ENCODE measurements at regions not wholly inside any gene's neighbourhood (a gene's known extent, or its start where the extent isn't known, plus 50 kb on each side); places are given as distances from the start of the nearest gene placed in this dataset.

DNA sequence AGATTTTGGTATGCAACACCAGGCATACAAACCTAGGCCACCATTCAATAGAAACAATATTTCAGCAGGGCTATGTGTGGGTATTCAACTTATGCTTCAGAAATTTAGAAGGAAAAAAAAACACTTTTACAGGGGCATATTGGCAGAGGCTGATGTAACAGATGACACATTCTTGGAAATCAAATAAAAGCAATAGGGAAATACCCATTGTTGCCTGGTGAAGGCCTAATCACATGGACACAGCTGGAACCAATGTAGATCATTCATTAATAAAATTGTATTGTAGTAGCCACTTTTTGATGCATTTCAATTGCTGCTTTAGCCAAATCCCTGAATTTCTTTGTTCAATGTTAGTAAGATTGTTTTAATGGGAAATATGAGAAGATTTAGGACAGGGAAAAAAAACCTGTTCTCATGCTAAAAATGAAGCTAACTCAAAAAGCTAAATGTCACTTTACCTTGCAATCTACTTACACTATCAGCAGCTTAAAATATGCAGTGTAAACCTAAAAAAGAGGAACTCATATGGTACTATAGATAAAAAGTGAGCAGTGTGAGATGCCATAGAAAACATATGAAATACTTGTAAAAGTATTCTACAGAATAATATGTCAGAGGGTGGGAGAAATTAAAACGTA lies 289.4 kb downstream of the ZEB2 start:
- ATAC-seq, result no peak
- TF ChIP-seq ESRRG (CRISPR knock-in tag; IDR thresholded peaks at IDR 0.05) (no peak), ZC3H10 (CRISPR knock-in tag; IDR thresholded peaks at IDR 0.05) (no peak), TCF4 (CRISPR knock-in tag; IDR thresholded peaks at IDR 0.05; ENCODE audit: borderline replicate concordance) (no peak)

GRCh38 chr2:144230033-144230432 lies 289.9 kb downstream of the ZEB2 start:
- TF ChIP-seq, protein P1, sequence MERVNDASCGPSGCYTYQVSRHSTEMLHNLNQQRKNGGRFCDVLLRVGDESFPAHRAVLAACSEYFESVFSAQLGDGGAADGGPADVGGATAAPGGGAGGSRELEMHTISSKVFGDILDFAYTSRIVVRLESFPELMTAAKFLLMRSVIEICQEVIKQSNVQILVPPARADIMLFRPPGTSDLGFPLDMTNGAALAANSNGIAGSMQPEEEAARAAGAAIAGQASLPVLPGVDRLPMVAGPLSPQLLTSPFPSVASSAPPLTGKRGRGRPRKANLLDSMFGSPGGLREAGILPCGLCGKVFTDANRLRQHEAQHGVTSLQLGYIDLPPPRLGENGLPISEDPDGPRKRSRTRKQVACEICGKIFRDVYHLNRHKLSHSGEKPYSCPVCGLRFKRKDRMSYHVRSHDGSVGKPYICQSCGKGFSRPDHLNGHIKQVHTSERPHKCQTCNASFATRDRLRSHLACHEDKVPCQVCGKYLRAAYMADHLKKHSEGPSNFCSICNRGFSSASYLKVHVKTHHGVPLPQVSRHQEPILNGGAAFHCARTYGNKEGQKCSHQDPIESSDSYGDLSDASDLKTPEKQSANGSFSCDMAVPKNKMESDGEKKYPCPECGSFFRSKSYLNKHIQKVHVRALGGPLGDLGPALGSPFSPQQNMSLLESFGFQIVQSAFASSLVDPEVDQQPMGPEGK (CRISPR knock-in tag; IDR thresholded peaks at IDR 0.05; ENCODE audit: borderline replicate concordance), result no peak
- TF ChIP-seq TOX (CRISPR knock-in tag; IDR thresholded peaks at IDR 0.05; ENCODE audit: borderline replicate concordance), result no peak
- no peak for TF ChIP-seq BACH2 (CRISPR knock-in tag; IDR thresholded peaks at IDR 0.05; ENCODE audit: borderline replicate concordance)
- TF ChIP-seq ZNF8 (CRISPR knock-in tag; IDR thresholded peaks at IDR 0.05), result no peak
- no peak for TF ChIP-seq TCF4 (CRISPR knock-in tag; IDR thresholded peaks at IDR 0.05; ENCODE audit: borderline replicate concordance)
- TF ChIP-seq ZC3H10 (CRISPR knock-in tag; IDR thresholded peaks at IDR 0.05), result no peak
- no peak for TF ChIP-seq CSDC2 (CRISPR knock-in tag; IDR thresholded peaks at IDR 0.05)
- no peak for TF ChIP-seq ARNTL (CRISPR knock-in tag; IDR thresholded peaks at IDR 0.05; ENCODE audit: borderline replicate concordance, low read depth)
- no peak for ATAC-seq

- ATAC-seq, result no peak
- TF ChIP-seq ZFP3 (CRISPR knock-in tag; IDR thresholded peaks at IDR 0.05) (no peak), BACH2 (CRISPR knock-in tag; IDR thresholded peaks at IDR 0.05; ENCODE audit: borderline replicate concordance) (no peak), ARNTL (CRISPR knock-in tag; IDR thresholded peaks at IDR 0.05; ENCODE audit: borderline replicate concordance, low read depth) (no peak)
- TF ChIP-seq, protein P1 (CRISPR knock-in tag; IDR thresholded peaks at IDR 0.05; ENCODE audit: borderline replicate concordance), result no peak
These were observed 290.6 kb downstream of the ZEB2 start for GRCh38 chr2:144229296-144229695.

DNA sequence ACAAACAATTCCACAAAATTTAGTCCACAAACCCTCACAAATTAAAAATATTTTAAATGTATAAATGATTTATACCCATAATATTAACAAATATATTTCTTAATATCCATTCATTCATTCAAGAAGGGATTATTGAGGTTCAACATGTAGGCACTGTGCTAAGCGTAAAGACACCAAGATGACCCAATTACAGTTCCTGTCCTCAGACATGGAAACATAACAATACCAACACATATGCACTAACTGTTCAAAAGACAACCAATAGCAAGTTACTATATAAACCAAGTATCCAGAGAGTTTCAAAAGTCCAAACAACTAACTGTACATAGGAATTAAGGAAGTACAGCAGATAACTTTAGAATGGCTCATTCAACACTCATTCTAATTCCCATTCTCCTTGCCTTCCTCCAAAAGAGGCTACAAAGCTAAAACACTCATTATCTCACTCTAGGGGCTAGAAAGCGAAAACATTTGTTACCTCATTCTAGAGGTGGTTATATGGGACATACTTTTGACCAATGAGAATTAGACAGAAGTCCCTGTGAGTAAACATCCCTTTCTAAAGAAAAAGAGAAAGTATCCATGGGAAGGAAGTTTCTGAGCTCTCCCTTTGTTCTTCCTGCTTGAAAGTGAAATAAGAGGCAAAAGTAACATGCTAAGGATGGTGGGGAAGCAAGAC lies 292.4 kb downstream of the ZEB2 start:
- TF ChIP-seq TSHZ2 (CRISPR knock-in tag; IDR thresholded peaks at IDR 0.05) (no peak), RARB (CRISPR knock-in tag; IDR thresholded peaks at IDR 0.05) (no peak), ESRRG (CRISPR knock-in tag; IDR thresholded peaks at IDR 0.05) (no peak), ARNTL (CRISPR knock-in tag; IDR thresholded peaks at IDR 0.05; ENCODE audit: borderline replicate concordance, low read depth) (no peak)
- no peak for ATAC-seq

DNA sequence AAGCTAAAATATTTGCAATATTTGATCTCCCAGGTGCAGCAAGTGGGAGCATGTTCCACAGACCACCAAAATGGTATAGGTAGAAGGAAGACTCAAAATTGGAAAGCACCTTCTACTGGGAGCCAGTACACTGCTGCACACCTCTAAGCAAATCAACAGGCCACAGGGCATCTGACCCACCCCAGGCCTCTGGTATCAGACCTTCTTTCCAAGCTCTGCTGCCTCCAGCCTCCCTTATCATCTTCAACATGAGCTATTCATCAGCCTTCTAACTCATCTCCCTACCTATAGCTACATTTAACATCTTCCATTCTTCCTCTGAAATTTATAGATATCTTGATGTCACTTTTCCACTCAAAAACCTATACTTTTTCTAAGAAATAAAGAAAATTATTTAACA lies 294.8 kb downstream of the ZEB2 start:
- no peak for ATAC-seq
- no peak for TF ChIP-seq ZFP30 (CRISPR knock-in tag; IDR thresholded peaks at IDR 0.05)
- TF ChIP-seq SNAI2 (CRISPR knock-in tag; IDR thresholded peaks at IDR 0.05), result no peak
- no peak for TF ChIP-seq CREB5 (CRISPR knock-in tag; IDR thresholded peaks at IDR 0.05; ENCODE audit: low read depth)
- TF ChIP-seq, protein P2, sequence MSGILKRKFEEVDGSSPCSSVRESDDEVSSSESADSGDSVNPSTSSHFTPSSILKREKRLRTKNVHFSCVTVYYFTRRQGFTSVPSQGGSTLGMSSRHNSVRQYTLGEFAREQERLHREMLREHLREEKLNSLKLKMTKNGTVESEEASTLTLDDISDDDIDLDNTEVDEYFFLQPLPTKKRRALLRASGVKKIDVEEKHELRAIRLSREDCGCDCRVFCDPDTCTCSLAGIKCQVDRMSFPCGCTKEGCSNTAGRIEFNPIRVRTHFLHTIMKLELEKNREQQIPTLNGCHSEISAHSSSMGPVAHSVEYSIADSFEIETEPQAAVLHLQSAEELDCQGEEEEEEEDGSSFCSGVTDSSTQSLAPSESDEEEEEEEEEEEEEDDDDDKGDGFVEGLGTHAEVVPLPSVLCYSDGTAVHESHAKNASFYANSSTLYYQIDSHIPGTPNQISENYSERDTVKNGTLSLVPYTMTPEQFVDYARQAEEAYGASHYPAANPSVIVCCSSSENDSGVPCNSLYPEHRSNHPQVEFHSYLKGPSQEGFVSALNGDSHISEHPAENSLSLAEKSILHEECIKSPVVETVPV (CRISPR knock-in tag; IDR thresholded peaks at IDR 0.05), result no peak
- no peak for TF ChIP-seq ZFP3 (CRISPR knock-in tag; IDR thresholded peaks at IDR 0.05)
- TF ChIP-seq ZNF8 (CRISPR knock-in tag; IDR thresholded peaks at IDR 0.05), result no peak
- TF ChIP-seq, protein P3, sequence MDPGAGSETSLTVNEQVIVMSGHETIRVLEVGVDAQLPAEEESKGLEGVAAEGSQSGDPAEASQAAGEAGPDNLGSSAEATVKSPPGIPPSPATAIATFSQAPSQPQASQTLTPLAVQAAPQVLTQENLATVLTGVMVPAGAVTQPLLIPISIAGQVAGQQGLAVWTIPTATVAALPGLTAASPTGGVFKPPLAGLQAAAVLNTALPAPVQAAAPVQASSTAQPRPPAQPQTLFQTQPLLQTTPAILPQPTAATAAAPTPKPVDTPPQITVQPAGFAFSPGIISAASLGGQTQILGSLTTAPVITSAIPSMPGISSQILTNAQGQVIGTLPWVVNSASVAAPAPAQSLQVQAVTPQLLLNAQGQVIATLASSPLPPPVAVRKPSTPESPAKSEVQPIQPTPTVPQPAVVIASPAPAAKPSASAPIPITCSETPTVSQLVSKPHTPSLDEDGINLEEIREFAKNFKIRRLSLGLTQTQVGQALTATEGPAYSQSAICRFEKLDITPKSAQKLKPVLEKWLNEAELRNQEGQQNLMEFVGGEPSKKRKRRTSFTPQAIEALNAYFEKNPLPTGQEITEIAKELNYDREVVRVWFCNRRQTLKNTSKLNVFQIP (CRISPR knock-in tag; IDR thresholded peaks at IDR 0.05; ENCODE audit: borderline replicate concordance, low read depth), result no peak
- TF ChIP-seq PPARA (CRISPR knock-in tag; IDR thresholded peaks at IDR 0.05; ENCODE audit: borderline replicate concordance), result no peak
- TF ChIP-seq GLIS3 (CRISPR knock-in tag; IDR thresholded peaks at IDR 0.05), result no peak
